ENCODE measurements at regions not wholly inside any gene's neighbourhood (a gene's known extent, or its start where the extent isn't known, plus 50 kb on each side); places are given as distances from the start of the nearest gene placed in this dataset.
"Not testable (repeated sequence)": the region's sequence is repeated elsewhere in the genome, so short reads cannot be mapped to it uniquely, and the experiment has no call there.

DNA sequence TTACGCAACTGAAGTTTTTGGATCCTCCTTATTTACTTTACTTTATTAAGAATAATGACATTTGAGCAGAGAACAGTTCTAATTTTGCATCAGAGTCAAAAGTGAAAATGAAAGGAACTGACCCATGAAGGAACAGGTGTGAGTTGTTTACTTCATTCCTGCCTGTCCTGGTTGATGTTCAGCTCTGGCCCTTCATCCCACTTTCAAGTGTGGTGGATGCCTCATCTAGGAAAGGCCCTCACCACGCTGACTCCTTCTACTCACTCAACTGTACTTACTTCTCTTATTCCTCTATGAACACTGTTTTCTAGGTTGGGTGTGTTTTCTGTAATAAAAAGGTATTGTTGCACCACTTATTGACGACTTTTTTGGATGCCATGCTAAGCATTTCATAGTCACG, 61.8 kb upstream of the PLEKHG4B start:
- no peak for ATAC-seq
- WGBS, 2 donors, result 52 to 55% methylated on average over 4 of the region's 4 CpGs
- H3K27me3 ChIP-seq, result peaks cover 0 to 48% (median 12%) of the 10 kb centered on the region in 7 donors
- DNase-seq, result no peak
- H3K4me3 ChIP-seq, result no peak overlapping the region
- no peaks in the 10 kb centered on the region for H3K36me3 ChIP-seq
- H3K27ac ChIP-seq, result no peak overlapping the region
- peaks cover 0 to 6% (median 0%) of the 10 kb centered on the region in 11 donors for H3K9me3 ChIP-seq
- TF ChIP-seq, protein P1, sequence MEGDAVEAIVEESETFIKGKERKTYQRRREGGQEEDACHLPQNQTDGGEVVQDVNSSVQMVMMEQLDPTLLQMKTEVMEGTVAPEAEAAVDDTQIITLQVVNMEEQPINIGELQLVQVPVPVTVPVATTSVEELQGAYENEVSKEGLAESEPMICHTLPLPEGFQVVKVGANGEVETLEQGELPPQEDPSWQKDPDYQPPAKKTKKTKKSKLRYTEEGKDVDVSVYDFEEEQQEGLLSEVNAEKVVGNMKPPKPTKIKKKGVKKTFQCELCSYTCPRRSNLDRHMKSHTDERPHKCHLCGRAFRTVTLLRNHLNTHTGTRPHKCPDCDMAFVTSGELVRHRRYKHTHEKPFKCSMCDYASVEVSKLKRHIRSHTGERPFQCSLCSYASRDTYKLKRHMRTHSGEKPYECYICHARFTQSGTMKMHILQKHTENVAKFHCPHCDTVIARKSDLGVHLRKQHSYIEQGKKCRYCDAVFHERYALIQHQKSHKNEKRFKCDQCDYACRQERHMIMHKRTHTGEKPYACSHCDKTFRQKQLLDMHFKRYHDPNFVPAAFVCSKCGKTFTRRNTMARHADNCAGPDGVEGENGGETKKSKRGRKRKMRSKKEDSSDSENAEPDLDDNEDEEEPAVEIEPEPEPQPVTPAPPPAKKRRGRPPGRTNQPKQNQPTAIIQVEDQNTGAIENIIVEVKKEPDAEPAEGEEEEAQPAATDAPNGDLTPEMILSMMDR (IDR thresholded peaks at IDR 0.05), result no peak
- H3K4me1 ChIP-seq, result no peaks in the 10 kb centered on the region
- intact Hi-C loops (cut with DNase I), result no loop called here

DNA sequence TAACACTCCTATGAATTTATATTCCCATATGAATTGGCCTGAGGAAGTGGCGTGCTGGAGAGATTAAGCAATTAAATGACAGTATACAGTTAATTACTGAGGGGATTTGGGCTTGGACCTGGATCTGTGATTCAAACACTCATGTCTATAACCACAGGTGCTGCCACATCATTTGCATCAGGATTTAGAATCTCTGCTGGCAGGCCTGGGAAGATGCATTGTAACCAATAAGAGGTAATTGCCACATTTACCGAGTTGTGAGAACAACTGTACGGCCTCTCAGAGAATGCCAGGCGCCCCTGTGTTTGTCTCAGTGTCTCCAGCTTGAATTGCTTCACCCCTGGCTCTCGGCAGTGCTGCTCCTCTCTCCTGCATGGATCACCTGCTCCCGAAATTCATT, 61.4 kb upstream of the PLEKHG4B start:
- H3K27ac ChIP-seq; intact Hi-C loops (cut with DNase I); H3K9me3 ChIP-seq; H3K4me1 ChIP-seq; DNase-seq; H3K4me3 ChIP-seq; ATAC-seq; H3K36me3 ChIP-seq: not testable (repeated sequence)
- peaks cover 0 to 47% (median 12%) of the 10 kb centered on the region in 7 donors for H3K27me3 ChIP-seq
- 71 to 76% methylated on average over 6 of the region's 6 CpGs for WGBS, 2 donors

DNA sequence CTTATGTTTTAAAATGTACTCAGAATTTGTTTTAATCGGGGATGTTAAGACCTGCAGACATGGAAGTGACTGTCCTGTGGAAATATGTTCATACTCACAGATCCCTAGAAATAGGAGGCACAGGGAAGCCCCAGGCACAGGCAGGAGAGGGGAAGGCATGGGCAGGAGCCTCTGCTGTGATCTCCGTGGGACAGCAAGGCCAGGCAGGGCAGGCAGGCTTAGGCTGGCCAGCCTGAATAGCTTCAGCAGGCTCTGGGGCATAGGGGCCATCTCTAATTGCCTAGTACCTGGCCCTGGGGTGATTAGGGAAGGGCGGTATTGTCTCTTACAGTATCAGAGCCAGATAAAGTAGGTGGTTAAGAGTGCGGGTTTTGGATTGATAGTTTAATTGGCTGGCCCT, 59.8 kb upstream of the PLEKHG4B start:
- DNase-seq (no peak), ATAC-seq (no peak)
- Histone ChIP-seq H3K9me3 (peaks cover 0 to 6% (median 0%) of the 10 kb centered on the region in 11 donors), H3K4me1 (no peaks in the 10 kb centered on the region), H3K4me3 (no peak overlapping the region), H3K27ac (no peak overlapping the region), H3K36me3 (no peaks in the 10 kb centered on the region), H3K27me3 (peaks cover 0 to 45% (median 12%) of the 10 kb centered on the region in 7 donors)
- TF ChIP-seq, protein P1 (IDR thresholded peaks at IDR 0.05), result no peak
- WGBS, 2 donors, result 73 to 76% methylated on average over 4 of the region's 4 CpGs
- intact Hi-C loops (cut with DNase I), result no loop called here

DNA sequence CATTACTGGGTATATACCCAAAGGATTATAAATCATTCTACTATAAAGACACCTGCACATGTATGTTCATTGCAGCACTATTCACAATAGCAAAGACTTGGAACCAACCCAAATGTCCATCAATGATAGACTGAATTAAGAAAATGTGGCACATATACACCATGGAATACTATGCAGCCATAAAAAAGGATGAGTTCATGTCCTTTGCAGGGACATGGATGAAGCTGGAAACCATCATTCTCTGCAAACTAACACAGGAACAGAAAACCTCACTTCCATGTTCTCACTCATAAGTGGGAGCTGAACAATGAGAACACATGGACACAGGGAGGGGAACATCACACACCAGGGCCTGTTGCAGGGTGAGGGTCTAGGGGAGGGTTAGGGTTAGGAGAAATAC, 56.4 kb upstream of the PLEKHG4B start:
- H3K27me3 ChIP-seq, result peaks cover 0 to 32% (median 14%) of the 10 kb centered on the region in 7 donors
- ATAC-seq, H3K4me1 ChIP-seq: not testable (repeated sequence)

DNA sequence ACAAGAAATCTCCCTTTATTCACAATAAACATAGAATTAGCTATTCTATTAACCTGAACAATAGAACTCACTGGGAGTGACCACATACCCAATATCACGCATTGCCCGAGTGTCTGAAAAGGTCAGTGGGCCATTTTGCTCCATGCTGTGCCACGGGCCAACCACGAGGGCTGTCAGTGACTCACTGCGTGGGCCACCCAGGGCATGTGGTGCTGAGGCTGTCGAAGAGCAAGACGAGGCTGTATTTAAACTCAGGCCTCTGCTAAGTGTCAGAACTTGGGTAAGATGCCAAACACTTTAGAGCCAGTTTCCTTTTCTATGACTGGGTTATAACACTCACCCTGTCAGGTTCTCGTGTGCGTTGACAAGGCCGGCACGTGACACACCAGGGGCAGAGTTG, 54.8 kb upstream of the PLEKHG4B start:
- H3K27ac ChIP-seq; H3K4me3 ChIP-seq; DNase-seq; H3K36me3 ChIP-seq; intact Hi-C loops (cut with DNase I); H3K9me3 ChIP-seq; H3K4me1 ChIP-seq: not testable (repeated sequence)
- peaks cover 0 to 28% (median 15%) of the 10 kb centered on the region in 7 donors for H3K27me3 ChIP-seq
- 29 to 39% methylated on average over 11 of the region's 11 CpGs for WGBS, 2 donors
- ATAC-seq, result peak in 7 of 8 donors; percentile 38 to 97 (median 73)

More for the DNA sequence above, 56.4 kb upstream of the PLEKHG4B start:
- DNase-seq; H3K27ac ChIP-seq; H3K9me3 ChIP-seq; H3K36me3 ChIP-seq; H3K4me3 ChIP-seq; intact Hi-C loops (cut with DNase I): not testable (repeated sequence)

DNA sequence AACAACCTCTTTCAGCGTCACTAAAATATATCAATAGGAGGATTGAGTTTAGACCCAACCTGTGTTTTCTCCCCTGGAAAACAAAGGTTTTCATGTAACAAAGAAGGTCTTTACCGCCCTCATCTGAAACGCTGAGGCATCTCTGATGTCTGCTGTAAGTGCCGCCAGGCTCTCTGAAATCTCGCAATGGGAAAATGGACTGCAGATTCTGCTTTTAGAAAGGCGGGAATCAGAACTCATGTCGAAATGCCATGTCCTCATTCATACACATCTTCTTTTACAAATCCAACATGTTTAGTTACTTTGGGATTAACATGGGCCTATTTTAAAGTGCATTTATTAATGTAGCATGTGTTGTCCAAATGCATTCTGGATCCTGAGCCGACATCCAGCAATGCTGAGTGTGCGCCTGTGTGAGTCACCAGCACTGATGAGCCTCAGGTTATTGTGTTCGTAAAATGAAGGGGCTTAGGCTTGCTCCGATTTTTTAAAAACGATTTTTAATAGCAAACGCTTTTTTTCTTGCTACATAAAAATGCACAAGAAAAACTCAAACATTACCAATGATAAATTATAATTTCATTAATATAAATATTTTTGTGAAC, 51.9 kb upstream of the PLEKHG4B start:
- TF ChIP-seq, protein P1 (IDR thresholded peaks at IDR 0.05), result no peak
- H3K9me3 ChIP-seq, result no peaks in the 10 kb centered on the region
- H3K4me1 ChIP-seq, result no peaks in the 10 kb centered on the region
- intact Hi-C loops (cut with DNase I), result no loop called here
- no peak overlapping the region for H3K27ac ChIP-seq
- H3K4me3 ChIP-seq, result no peak overlapping the region
- no peak for ATAC-seq
- no peak for DNase-seq
- H3K27me3 ChIP-seq, result peaks cover 0 to 20% (median 13%) of the 10 kb centered on the region in 7 donors
- WGBS, 2 donors, result 76 to 84% methylated on average over 13 of the region's 13 CpGs
- H3K36me3 ChIP-seq, result no peaks in the 10 kb centered on the region
